ENCODE measurements at regions not wholly inside any gene's neighbourhood (a gene's known extent, or its start where the extent isn't known, plus 50 kb on each side); places are given as distances from the start of the nearest gene placed in this dataset.

DNA sequence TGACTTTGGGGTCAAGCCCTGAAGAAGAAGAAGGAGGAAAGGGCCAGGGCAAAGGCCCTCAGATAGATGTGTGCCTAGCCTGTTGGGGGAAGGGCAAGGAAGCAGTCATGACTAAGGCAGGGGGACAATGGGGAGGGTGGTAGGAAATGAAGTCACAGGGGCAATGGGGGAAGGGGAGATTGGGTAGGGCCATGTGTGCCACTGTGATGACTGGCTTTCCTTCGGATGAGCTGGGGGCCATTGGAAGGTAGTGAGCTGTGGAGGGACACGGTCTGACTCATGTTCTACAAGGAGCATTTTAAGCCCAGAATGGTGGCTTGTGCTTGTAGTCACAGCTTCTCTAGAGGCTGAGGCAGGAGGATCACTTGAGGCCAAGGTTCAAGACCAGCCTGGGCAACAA, 642.0 kb downstream of the MID1IP1 start:
- no peak overlapping the region for H3K27ac Mint-ChIP-seq
- H3K4me1 Mint-ChIP-seq = peaks cover 17% of the 10 kb centered on the region
- no peak overlapping the region for H3K4me3 Mint-ChIP-seq
- no peaks in the 10 kb centered on the region for H3K36me3 Mint-ChIP-seq (ENCODE audit: low read depth)
- H3K9me3 Mint-ChIP-seq = peaks cover 20% of the 10 kb centered on the region
- H3K27me3 Mint-ChIP-seq (ENCODE audit: low read depth) = peaks cover under 1% of the 10 kb centered on the region
- TF ChIP-seq, protein P1, sequence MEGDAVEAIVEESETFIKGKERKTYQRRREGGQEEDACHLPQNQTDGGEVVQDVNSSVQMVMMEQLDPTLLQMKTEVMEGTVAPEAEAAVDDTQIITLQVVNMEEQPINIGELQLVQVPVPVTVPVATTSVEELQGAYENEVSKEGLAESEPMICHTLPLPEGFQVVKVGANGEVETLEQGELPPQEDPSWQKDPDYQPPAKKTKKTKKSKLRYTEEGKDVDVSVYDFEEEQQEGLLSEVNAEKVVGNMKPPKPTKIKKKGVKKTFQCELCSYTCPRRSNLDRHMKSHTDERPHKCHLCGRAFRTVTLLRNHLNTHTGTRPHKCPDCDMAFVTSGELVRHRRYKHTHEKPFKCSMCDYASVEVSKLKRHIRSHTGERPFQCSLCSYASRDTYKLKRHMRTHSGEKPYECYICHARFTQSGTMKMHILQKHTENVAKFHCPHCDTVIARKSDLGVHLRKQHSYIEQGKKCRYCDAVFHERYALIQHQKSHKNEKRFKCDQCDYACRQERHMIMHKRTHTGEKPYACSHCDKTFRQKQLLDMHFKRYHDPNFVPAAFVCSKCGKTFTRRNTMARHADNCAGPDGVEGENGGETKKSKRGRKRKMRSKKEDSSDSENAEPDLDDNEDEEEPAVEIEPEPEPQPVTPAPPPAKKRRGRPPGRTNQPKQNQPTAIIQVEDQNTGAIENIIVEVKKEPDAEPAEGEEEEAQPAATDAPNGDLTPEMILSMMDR (IDR thresholded peaks at IDR 0.05; ENCODE audit: unreplicated experiment in 3 of 3) = no peak

GRCh38 chrX:39445336-39445735, 644.1 kb downstream of the MID1IP1 start:
- TF ChIP-seq, protein P1 (IDR thresholded peaks at IDR 0.05; ENCODE audit: unreplicated experiment in 3 of 3) = peak in 1 of 3 experiments; percentile 18
- Mint-ChIP-seq H3K27me3 (ENCODE audit: low read depth) (no peaks in the 10 kb centered on the region), H3K4me1 (peaks cover 8% of the 10 kb centered on the region), H3K27ac (peak overlapping the region in 1 of 3 experiments; percentile 28), H3K36me3 (ENCODE audit: low read depth) (no peaks in the 10 kb centered on the region), H3K9me3 (peaks cover 20% of the 10 kb centered on the region), H3K4me3 (no peak overlapping the region)

DNA sequence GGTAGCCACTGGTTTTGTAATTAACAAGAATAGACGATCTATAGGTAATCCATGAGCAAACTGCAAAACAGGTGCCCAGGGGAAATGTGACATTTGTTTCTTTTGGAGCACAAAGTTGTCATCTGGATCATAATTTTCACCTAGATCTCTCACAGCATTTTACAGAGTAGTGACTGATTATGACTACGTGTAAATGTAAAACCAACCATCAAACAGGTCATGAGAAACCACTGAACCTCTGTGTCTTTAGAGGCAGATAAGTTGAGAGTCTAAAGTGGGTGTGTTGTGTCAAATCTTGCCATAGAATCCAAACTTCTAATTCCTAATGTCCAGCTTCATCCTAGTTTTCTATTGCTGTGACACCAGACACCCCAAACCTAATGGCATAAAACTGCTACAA, 648.1 kb downstream of the MID1IP1 start:
- Mint-ChIP-seq H3K27me3 (ENCODE audit: low read depth) (no peaks in the 10 kb centered on the region), H3K27ac (peak overlapping the region in 1 of 3 experiments; percentile 69), H3K4me3 (no peak overlapping the region), H3K4me1 (peaks cover 37% of the 10 kb centered on the region), H3K36me3 (ENCODE audit: low read depth) (no peaks in the 10 kb centered on the region), H3K9me3 (peaks cover 7% of the 10 kb centered on the region)
- TF ChIP-seq, protein P1 (IDR thresholded peaks at IDR 0.05; ENCODE audit: unreplicated experiment in 3 of 3) = no peak

GRCh38 chrX:39450234-39450977, 647.4 kb downstream of the BCOR start:
- Mint-ChIP-seq H3K4me3 (peak overlapping the region in 1 of 3 experiments; percentile 7), H3K9me3 (peaks cover 7% of the 10 kb centered on the region), H3K36me3 (ENCODE audit: low read depth) (no peaks in the 10 kb centered on the region), H3K27me3 (ENCODE audit: low read depth) (no peaks in the 10 kb centered on the region), H3K4me1 (peaks cover 45% of the 10 kb centered on the region), H3K27ac (peak overlapping the region; percentile 69 to 94 (median 84))
- TF ChIP-seq, protein P1 (IDR thresholded peaks at IDR 0.05; ENCODE audit: unreplicated experiment in 3 of 3) = no peak

DNA sequence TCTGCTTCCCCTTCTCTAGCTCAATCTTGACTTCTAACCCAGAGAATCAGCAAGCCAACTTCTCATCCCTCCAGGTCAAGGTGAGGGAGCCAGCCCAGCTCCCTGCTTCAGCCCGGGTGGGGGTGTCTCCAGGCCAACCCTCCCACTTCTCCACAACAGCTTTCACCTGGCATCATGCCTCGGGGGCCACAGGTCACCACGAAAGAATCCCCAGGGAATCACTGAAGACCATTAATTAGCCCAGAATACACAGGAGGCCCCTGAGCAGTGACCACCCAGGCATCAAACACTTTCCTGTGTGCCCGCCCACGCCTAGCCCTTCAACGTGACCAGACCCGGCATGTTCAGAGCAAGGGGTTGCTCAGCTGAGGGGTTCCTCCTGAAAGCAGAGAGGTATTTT, 646.7 kb downstream of the BCOR start:
- Mint-ChIP-seq H3K27ac (peak overlapping the region; percentile 69 to 94 (median 84)), H3K27me3 (ENCODE audit: low read depth) (no peaks in the 10 kb centered on the region), H3K4me1 (peaks cover 49% of the 10 kb centered on the region), H3K4me3 (peak overlapping the region in 1 of 3 experiments; percentile 7), H3K9me3 (peaks cover 7% of the 10 kb centered on the region), H3K36me3 (ENCODE audit: low read depth) (no peaks in the 10 kb centered on the region)
- TF ChIP-seq, protein P1 (IDR thresholded peaks at IDR 0.05; ENCODE audit: unreplicated experiment in 3 of 3) = no peak

- peak overlapping the region in 2 of 3 experiments; percentile 23 to 82 for H3K27ac Mint-ChIP-seq
These were observed 645.4 kb downstream of the BCOR start for GRCh38 chrX:39452401-39452800.

More at GRCh38 chrX:39452401-39452800, 645.4 kb downstream of the BCOR start:
- H3K36me3 Mint-ChIP-seq (ENCODE audit: low read depth) = no peaks in the 10 kb centered on the region
- H3K9me3 Mint-ChIP-seq = no peaks in the 10 kb centered on the region
- H3K27me3 Mint-ChIP-seq (ENCODE audit: low read depth) = no peaks in the 10 kb centered on the region
- H3K4me1 Mint-ChIP-seq = peaks cover 61% of the 10 kb centered on the region
- no peak overlapping the region for H3K4me3 Mint-ChIP-seq
- TF ChIP-seq, protein P1 (IDR thresholded peaks at IDR 0.05; ENCODE audit: unreplicated experiment in 3 of 3) = no peak

All from nephron (organoid).